ENCODE measurements at regions not wholly inside any gene's neighbourhood (a gene's known extent, or its start where the extent isn't known, plus 50 kb on each side); places are given as distances from the start of the nearest gene placed in this dataset.

GRCh38 chrX:82589410-82589809 lies 918.7 kb upstream of the POU3F4 start:
- Mint-ChIP-seq H3K9me3 (peaks cover 54 to 69% of the 10 kb centered on the region in 2 experiments), H3K4me1 (no peaks in the 10 kb centered on the region), H3K4me3 (no peak overlapping the region), H3K27ac (no peak overlapping the region), H3K36me3 (ENCODE audit: insufficient read depth in 1 of 3, low read depth in 3 of 3) (no peaks in the 10 kb centered on the region; a peak in 2 of 7 replicates), H3K27me3 (ENCODE audit: low read depth) (no peaks in the 10 kb centered on the region)
- Histone ChIP-seq H3K4me2 (ENCODE audit: insufficient read depth, insufficient read length, low read length) (no peak overlapping the region), H3K4ac (ENCODE audit: low read depth, low read length) (no peak overlapping the region), H3T11ph (ENCODE audit: low read length) (no peak overlapping the region), H2BK15ac (ENCODE audit: low read depth, low read length) (no peak overlapping the region), H3K9ac (ENCODE audit: extremely low read depth, insufficient read length, low read length) (no peak overlapping the region), H4K8ac (replicated peaks; ENCODE audit: insufficient read length, low read depth, low read length) (no peak overlapping the region), H3K27ac (ENCODE audit: insufficient read length, low read depth, low read length) (no peak overlapping the region), H2BK20ac (ENCODE audit: low read depth, low read length, poor library complexity, severe bottlenecking) (no peak overlapping the region), H2BK12ac (ENCODE audit: insufficient read length, low read depth, low read length) (no peak overlapping the region), H3K9me3 (ENCODE audit: control insufficient read depth, low read depth, low read length) (peaks cover 5% of the 10 kb centered on the region), H4K20me1 (ENCODE audit: control insufficient read depth, insufficient read depth, insufficient read length) (no peaks in the 10 kb centered on the region), H2AK5ac (ENCODE audit: insufficient read length, low read length) (no peak overlapping the region), H3K79me2 (ENCODE audit: insufficient read depth, low read length) (no peaks in the 10 kb centered on the region), H3K18ac (ENCODE audit: insufficient read length, low read depth, low read length) (no peak overlapping the region), H4K5ac (ENCODE audit: insufficient read length, low read depth, low read length) (no peak overlapping the region), H4K91ac (ENCODE audit: insufficient read length, low read depth, low read length) (no peak overlapping the region), H3K14ac (ENCODE audit: insufficient read depth, low read length) (no peak overlapping the region), H2BK120ac (ENCODE audit: low read depth, low read length, poor library complexity, severe bottlenecking) (no peak overlapping the region), H3K23ac (ENCODE audit: insufficient read length, low read depth, low read length) (no peak overlapping the region), H3K79me1 (ENCODE audit: insufficient read depth, low read depth, low read length, poor library complexity, severe bottlenecking) (no peaks in the 10 kb centered on the region), H3K23me2 (ENCODE audit: insufficient read length, low read depth, low read length, poor library complexity, severe bottlenecking) (no peaks in the 10 kb centered on the region), H2BK5ac (ENCODE audit: insufficient read length, low read length) (no peak overlapping the region), H3K4me1 (ENCODE audit: insufficient read depth, low read length) (no peaks in the 10 kb centered on the region), H2AFZ (ENCODE audit: low read length) (no peak overlapping the region), H3K27me3 (ENCODE audit: insufficient read depth, low read length) (no peaks in the 10 kb centered on the region), H3K56ac (ENCODE audit: insufficient read length, low read depth, low read length) (no peak overlapping the region)
- no peak for TF ChIP-seq CTCF (conservative IDR thresholded peaks at IDR 0.05)
- no CpG with 5 or more reads among the region's 5 CpGs for WGBS (ENCODE audit: extremely low coverage, insufficient read length, low lambda C conversion rate)
- no peak for DNase-seq
